Activated CD4-positive, alpha-beta memory T cell treated with anti-CD3 and anti-CD28 coated beads for 36 hours (primary cell): ENCODE measurements at regions not wholly inside any gene's neighbourhood (a gene's known extent, or its start where the extent isn't known, plus 50 kb on each side); places are given as distances from the start of the nearest gene placed in this dataset.
"Not testable (repeated sequence)": the region's sequence is repeated elsewhere in the genome, so short reads cannot be mapped to it uniquely, and the experiment has no call there.

Source experiments
- CTCF ChIA-PET: fragments of 350-600 bp; sonication (Branson Sonifier 250); formaldehyde crosslinking; loops from one replicate; lab custom pipeline; 2021; ENCODE audit warnings: antibody characterized with exemption, inconsistent platforms; lab: Charles Lee
- POLR2A ChIA-PET: fragments of 350-600 bp; sonication (Branson Sonifier 250); formaldehyde crosslinking; loops from one replicate; lab custom pipeline; 2021; ENCODE audit warnings: antibody characterized with exemption; lab: Charles Lee
- DNase-seq: peaks from one replicate; pipeline ENCODE4 v3.0.0-alpha.2; 2020
- H3K27ac Mint-ChIP-seq: one replicate; pipeline ENCODE4 v1.8.0; 2021; ENCODE audit warnings: mixed read lengths
- H3K27me3 Mint-ChIP-seq: one replicate; pipeline ENCODE4 v1.8.0; 2021; ENCODE audit warnings: mixed read lengths
- H3K36me3 Mint-ChIP-seq: one replicate; pipeline ENCODE4 v1.8.0; 2021; ENCODE audit warnings: mixed read lengths
- H3K4me1 Mint-ChIP-seq: one replicate; pipeline ENCODE4 v1.8.0; 2021; ENCODE audit warnings: low read depth, mixed read lengths
- H3K4me3 Mint-ChIP-seq: one replicate; pipeline ENCODE4 v1.8.0; 2021; ENCODE audit warnings: mild to moderate bottlenecking, mixed read lengths
- H3K9me3 Mint-ChIP-seq: one replicate; pipeline ENCODE4 v1.8.0; 2021; ENCODE audit warnings: mixed read lengths
- intact Hi-C: fragments of 100-400 bp; cut with micrococcal nuclease; formaldehyde crosslinking; loops from one replicate; pipeline ENCODE4 v1.15.1; 2023

DNA sequence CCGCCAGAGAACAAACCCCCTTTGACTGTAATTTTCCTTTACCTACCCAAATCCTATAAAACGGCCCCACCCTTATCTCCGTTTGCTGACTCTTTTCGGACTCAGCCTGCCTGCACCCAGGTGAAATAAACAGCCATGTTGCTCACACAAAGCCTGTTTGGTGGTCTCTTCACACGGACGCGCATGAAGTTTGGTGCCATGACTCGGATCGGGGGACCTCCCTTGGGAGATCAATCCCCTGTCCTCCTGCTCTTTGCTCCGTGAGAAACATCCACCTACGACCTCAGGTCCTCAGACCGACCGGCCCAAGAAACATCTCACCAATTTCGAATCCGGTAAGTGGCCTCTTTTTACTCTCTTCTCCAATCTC lies 52.1 kb upstream of the FAM124A start:
- DNase-seq, H3K9me3 Mint-ChIP-seq, POLR2A ChIA-PET, H3K4me3 Mint-ChIP-seq, CTCF ChIA-PET, H3K27ac Mint-ChIP-seq, H3K4me1 Mint-ChIP-seq, intact Hi-C loops, H3K36me3 Mint-ChIP-seq: not testable (repeated sequence)
- peaks cover 17% of the 10 kb centered on the region for H3K27me3 Mint-ChIP-seq

DNA sequence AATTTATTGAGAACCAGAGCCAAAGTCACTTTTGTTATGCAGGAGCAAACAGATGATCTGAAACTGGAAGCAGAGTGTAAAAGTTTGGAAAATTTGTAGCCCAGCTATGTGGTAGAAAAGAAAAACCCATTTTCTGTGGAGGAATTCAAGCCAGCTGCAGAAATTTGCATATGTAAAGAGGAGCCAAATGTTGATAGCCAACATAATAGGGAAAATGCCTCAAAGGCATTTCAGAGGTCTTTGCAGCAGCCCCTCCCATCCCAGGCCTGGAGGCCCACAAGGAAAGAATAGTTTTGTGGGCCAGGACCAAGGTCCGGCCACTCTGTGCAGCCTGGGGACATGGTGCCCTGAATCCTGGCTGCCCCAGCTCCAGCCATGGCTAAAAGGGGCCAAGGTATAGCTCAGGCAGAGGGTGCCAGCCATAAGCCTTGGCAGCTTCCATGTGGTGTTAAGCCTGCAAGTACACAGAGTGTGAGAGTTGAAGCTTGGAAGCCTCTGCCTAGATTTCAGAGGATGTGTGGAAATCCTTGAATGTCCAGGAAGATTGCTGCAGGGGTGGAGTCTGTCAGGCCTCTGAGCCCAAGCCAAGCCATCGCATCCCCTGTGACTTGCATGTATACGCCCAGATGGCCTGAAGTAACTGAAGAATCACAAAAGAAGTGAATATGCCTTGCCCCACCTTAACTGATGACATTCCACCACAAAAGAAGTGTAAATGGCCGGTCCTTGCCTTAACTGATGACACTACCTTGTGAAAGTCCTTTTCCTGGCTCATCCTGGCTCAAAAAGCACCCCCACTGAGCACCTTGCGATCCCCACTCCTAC lies 52.7 kb upstream of the FAM124A start:
- H3K27me3 Mint-ChIP-seq: peaks cover 17% of the 10 kb centered on the region
- CTCF ChIA-PET, intact Hi-C loops, DNase-seq, POLR2A ChIA-PET, H3K9me3 Mint-ChIP-seq, H3K4me1 Mint-ChIP-seq, H3K4me3 Mint-ChIP-seq, H3K27ac Mint-ChIP-seq, H3K36me3 Mint-ChIP-seq: not testable (repeated sequence)

GRCh38 chr13:51168623-51169022 lies 53.6 kb upstream of the FAM124A start:
- no peak overlapping the region for H3K4me3 Mint-ChIP-seq
- DNase-seq: no peak
- H3K27me3 Mint-ChIP-seq: peaks cover 17% of the 10 kb centered on the region
- intact Hi-C loops: no loop called here
- H3K27ac Mint-ChIP-seq: no peak overlapping the region
- H3K9me3 Mint-ChIP-seq: no peaks in the 10 kb centered on the region
- no peaks in the 10 kb centered on the region for H3K36me3 Mint-ChIP-seq
- POLR2A ChIA-PET: no interaction called here
- CTCF ChIA-PET: interaction anchor here (1.2 kb wide), 1 partner anchor 43 kb away, joined by 3 read pairs; no protein-coding TSS in a partner anchor
- H3K4me1 Mint-ChIP-seq: no peaks in the 10 kb centered on the region

DNA sequence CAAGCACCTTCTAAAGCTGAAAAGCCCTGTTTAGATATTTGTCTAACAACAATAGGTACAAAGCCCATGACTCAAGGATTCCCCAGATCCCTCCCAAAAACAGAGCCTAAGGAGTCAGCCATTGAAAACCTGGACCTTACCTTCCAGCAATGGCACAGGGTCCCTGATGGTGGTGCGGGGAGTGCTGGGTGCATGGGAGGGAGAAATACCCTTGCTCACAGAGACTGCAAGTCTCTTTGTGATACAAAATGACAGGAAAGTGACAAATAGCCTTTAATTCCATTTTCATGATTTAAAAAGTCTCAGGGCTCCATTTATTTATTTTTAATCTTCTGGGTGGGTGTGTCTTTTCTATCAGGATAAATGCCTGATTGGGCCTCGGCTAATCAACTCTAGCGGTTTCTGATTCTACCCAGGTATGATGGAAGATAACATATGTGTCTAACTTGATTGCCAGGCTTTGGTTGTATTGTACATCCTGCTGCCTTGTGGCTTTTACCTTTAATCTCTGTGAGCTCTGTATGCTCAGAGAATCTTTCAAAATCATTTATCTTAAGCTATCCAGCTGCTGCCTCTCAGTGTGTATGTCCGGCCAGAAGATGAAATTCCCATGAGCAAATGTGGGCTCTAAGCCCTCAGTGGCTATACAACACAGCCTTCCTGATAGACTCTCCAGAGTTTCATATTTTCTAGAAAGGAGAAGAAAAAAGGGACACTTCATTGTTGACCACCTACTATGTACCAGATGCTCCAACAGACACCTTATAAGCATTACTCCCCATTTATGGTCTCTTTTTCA lies 54.6 kb upstream of the FAM124A start:
- no peaks in the 10 kb centered on the region for H3K9me3 Mint-ChIP-seq
- no peak overlapping the region for H3K4me3 Mint-ChIP-seq
- no peaks in the 10 kb centered on the region for H3K36me3 Mint-ChIP-seq
- intact Hi-C loops: no loop called here
- DNase-seq: no peak
- no peaks in the 10 kb centered on the region for H3K4me1 Mint-ChIP-seq
- H3K27ac Mint-ChIP-seq: no peak overlapping the region
- ChIA-PET CTCF (interaction anchor here (1.2 kb wide), 1 partner anchor 42 kb away, joined by 3 read pairs; no protein-coding TSS in a partner anchor), POLR2A (no interaction called here)
- peaks cover 17% of the 10 kb centered on the region for H3K27me3 Mint-ChIP-seq

DNA sequence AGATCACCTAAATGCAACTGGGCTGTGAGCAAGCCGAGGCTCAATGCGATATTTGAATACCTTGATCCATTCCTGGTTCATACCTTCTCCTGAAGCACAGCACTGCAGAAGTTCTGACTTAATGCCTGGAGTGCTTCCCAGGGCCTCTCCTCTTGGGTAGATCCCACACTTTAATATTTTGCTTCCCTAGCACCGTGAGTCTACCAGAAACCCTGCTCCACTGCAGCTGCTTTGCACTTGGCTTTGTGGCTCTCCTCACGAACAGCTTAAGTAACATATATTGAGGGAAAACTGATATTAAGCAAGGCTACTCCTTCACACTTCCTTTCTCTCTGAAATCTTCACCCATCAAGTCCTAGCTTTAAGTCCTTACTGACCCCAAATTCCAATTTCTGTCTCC lies 51.6 kb upstream of the C13orf42 start:
- H3K9me3 Mint-ChIP-seq: no peaks in the 10 kb centered on the region
- intact Hi-C loops: no loop called here
- no peak overlapping the region for H3K27ac Mint-ChIP-seq
- H3K27me3 Mint-ChIP-seq: peaks cover 2% of the 10 kb centered on the region
- no peak overlapping the region for H3K4me3 Mint-ChIP-seq
- ChIA-PET POLR2A (no interaction called here), CTCF (no interaction called here)
- peaks cover 10% of the 10 kb centered on the region for H3K4me1 Mint-ChIP-seq
- no peak for DNase-seq
- no peaks in the 10 kb centered on the region for H3K36me3 Mint-ChIP-seq
